ENCODE measurements at regions not wholly inside any gene's neighbourhood (a gene's known extent, or its start where the extent isn't known, plus 50 kb on each side); places are given as distances from the start of the nearest gene placed in this dataset.

DNA sequence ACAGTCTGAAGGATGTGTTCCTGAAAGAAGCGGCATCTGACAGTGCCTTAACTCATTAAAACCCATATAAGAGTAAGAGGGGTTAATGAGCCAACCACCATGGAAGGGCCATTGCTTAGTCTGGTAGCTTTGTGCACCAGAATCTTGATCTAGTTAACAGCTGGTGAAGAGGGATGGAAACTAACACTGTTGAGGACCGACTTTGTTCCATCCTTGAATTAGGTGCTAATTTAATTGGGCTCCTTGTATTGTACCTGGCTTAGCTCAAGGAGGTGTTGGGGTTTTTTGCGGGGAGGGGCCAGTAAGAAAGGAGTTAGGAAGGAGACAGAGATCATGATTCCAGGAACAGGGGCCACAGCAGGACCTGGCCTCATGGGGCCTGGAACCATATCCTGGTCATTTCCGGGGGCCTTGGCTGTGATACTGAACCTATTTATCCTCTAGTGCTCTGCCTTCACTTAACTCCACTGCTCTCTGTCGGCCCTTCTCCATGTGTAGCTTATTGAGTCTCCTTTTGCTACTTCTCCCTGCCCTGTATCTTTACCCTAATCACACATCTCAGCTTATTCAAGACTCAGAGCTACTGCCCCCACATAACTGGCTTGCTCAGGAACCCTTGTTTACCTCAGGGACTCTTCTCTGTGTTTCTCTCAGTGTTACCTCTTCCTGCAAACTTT, 93.0 kb downstream of the RPL22L1 start:
- Histone ChIP-seq H2AFZ (ENCODE audit: low read depth, low read length) (no peak overlapping the region), H4K20me1 (ENCODE audit: insufficient read depth, low read length) (no peaks in the 10 kb centered on the region), H3K27ac (ENCODE audit: low read length) (no peak overlapping the region), H3K9ac (ENCODE audit: low read depth, low read length) (no peak overlapping the region), H3K36me3 (ENCODE audit: insufficient read depth, low read length) (no peaks in the 10 kb centered on the region), H3K4me1 (ENCODE audit: insufficient read depth, low read length) (no peaks in the 10 kb centered on the region), H3K9me3 (ENCODE audit: insufficient read depth, low read length, severe bottlenecking) (no peaks in the 10 kb centered on the region), H3K79me2 (ENCODE audit: insufficient read depth, low read length) (no peaks in the 10 kb centered on the region), H3K4me3 (ENCODE audit: low read depth in 1 of 2, low read length in 2 of 2) (no peak overlapping the region), H3K27me3 (ENCODE audit: insufficient read depth, low read length, poor library complexity) (peaks cover 12% of the 10 kb centered on the region), H3K4me2 (ENCODE audit: insufficient read depth, low read length) (no peak overlapping the region)
- ATAC-seq (ENCODE audit: insufficient read depth, low read depth) (no peak), DNase-seq (no peak)
- TF ChIP-seq EZH2 (IDR thresholded peaks at IDR 0.05; ENCODE audit: borderline replicate concordance, low read depth, low read length, severe bottlenecking) = no peak
- TF ChIP-seq, protein P1, sequence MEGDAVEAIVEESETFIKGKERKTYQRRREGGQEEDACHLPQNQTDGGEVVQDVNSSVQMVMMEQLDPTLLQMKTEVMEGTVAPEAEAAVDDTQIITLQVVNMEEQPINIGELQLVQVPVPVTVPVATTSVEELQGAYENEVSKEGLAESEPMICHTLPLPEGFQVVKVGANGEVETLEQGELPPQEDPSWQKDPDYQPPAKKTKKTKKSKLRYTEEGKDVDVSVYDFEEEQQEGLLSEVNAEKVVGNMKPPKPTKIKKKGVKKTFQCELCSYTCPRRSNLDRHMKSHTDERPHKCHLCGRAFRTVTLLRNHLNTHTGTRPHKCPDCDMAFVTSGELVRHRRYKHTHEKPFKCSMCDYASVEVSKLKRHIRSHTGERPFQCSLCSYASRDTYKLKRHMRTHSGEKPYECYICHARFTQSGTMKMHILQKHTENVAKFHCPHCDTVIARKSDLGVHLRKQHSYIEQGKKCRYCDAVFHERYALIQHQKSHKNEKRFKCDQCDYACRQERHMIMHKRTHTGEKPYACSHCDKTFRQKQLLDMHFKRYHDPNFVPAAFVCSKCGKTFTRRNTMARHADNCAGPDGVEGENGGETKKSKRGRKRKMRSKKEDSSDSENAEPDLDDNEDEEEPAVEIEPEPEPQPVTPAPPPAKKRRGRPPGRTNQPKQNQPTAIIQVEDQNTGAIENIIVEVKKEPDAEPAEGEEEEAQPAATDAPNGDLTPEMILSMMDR (IDR thresholded peaks at IDR 0.05; ENCODE audit: borderline replicate concordance, extremely low read depth, low read length, poor library complexity, severe bottlenecking) = no peak

DNA sequence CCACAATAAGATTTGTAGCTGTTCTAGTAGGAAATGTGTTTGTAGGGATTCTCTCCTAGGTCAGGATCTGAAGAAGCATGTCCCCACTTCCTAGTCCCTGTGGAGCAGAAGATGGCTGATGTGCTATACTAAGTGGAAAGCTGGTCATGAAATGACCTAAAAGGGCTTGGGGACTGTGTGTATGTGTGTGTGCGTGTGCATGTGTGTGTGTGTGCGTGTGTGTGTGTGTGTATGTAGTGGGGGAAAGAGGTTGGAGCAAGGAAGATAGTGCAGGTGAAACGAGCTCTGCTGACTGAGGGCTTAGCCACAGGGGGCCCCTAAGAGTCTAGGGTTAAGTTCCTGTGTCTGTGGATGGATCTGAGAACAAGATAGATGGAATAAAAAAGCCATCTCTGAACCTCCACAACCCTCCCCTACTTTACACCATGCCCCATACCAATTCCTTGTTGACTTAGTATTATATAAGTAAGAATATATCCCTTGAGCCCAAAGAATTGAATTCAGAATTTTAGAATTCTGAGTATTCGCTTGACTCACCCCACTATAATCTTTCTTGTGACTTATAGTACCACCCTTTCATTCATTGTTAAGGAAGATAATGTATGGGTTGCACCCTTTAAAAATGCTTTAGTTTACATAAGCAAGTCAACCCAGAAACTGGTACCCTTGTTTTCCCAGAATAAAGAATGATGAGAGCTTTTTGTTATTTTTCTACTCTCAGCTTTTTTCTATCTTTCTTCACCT, 96.1 kb downstream of the RPL22L1 start:
- ATAC-seq (ENCODE audit: insufficient read depth, low read depth) (no peak), DNase-seq (no peak)
- H3K36me3 ChIP-seq (ENCODE audit: insufficient read depth, low read length) = no peaks in the 10 kb centered on the region
- no peaks in the 10 kb centered on the region for H3K79me2 ChIP-seq (ENCODE audit: insufficient read depth, low read length)
- no peak overlapping the region for H2AFZ ChIP-seq (ENCODE audit: low read depth, low read length)
- no peaks in the 10 kb centered on the region for H3K4me1 ChIP-seq (ENCODE audit: insufficient read depth, low read length)
- TF ChIP-seq, protein P1 (IDR thresholded peaks at IDR 0.05; ENCODE audit: borderline replicate concordance, extremely low read depth, low read length, poor library complexity, severe bottlenecking) = no peak
- TF ChIP-seq EZH2 (IDR thresholded peaks at IDR 0.05; ENCODE audit: borderline replicate concordance, low read depth, low read length, severe bottlenecking) = no peak
- H3K4me2 ChIP-seq (ENCODE audit: insufficient read depth, low read length) = no peak overlapping the region
- H3K9me3 ChIP-seq (ENCODE audit: insufficient read depth, low read length, severe bottlenecking) = no peaks in the 10 kb centered on the region
- H3K27ac ChIP-seq (ENCODE audit: low read length) = no peak overlapping the region
- H3K4me3 ChIP-seq (ENCODE audit: low read depth in 1 of 2, low read length in 2 of 2) = no peak overlapping the region
- peaks cover 4% of the 10 kb centered on the region for H3K27me3 ChIP-seq (ENCODE audit: insufficient read depth, low read length, poor library complexity)
- no peak overlapping the region for H3K9ac ChIP-seq (ENCODE audit: low read depth, low read length)
- H4K20me1 ChIP-seq (ENCODE audit: insufficient read depth, low read length) = no peaks in the 10 kb centered on the region

DNA sequence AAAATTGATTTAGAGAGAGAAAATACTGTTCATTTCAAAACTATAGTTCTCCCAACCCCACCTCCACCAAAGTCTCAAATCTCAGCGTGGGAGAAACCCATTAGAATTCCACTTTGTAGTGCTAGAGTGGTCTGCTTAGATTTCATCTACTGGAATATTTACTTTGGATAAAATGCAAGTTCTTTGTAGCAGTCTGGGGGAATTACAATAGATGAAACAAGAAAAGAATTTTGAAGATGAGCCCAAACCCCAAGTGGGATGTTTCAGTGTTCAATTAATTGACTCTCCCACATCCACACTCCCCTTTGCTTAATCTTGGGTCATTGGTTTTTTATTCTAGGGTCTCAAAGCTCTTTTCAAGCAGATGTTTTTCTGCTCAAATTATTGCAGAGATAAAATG, 97.8 kb downstream of the RPL22L1 start:
- Histone ChIP-seq H4K20me1 (ENCODE audit: insufficient read depth, low read length) (no peaks in the 10 kb centered on the region), H3K27ac (ENCODE audit: low read length) (no peak overlapping the region), H3K4me3 (ENCODE audit: low read depth in 1 of 2, low read length in 2 of 2) (no peak overlapping the region), H3K4me2 (ENCODE audit: insufficient read depth, low read length) (no peak overlapping the region), H3K9ac (ENCODE audit: low read depth, low read length) (no peak overlapping the region), H3K27me3 (ENCODE audit: insufficient read depth, low read length, poor library complexity) (peaks cover 4% of the 10 kb centered on the region), H3K36me3 (ENCODE audit: insufficient read depth, low read length) (no peaks in the 10 kb centered on the region), H2AFZ (ENCODE audit: low read depth, low read length) (no peak overlapping the region), H3K4me1 (ENCODE audit: insufficient read depth, low read length) (no peaks in the 10 kb centered on the region), H3K9me3 (ENCODE audit: insufficient read depth, low read length, severe bottlenecking) (no peaks in the 10 kb centered on the region), H3K79me2 (ENCODE audit: insufficient read depth, low read length) (no peaks in the 10 kb centered on the region)
- DNase-seq (no peak), ATAC-seq (ENCODE audit: insufficient read depth, low read depth) (no peak)
- no peak for TF ChIP-seq EZH2 (IDR thresholded peaks at IDR 0.05; ENCODE audit: borderline replicate concordance, low read depth, low read length, severe bottlenecking)
- TF ChIP-seq, protein P1 (IDR thresholded peaks at IDR 0.05; ENCODE audit: borderline replicate concordance, extremely low read depth, low read length, poor library complexity, severe bottlenecking) = no peak

Measured in DND-41 (cell line).